IMR-90 (cell line): ENCODE measurements at regions not wholly inside any gene's neighbourhood (a gene's known extent, or its start where the extent isn't known, plus 50 kb on each side); places are given as distances from the start of the nearest gene placed in this dataset.

Experiments
- ATAC-seq: fragments of 200-7000 bp; cut with Tn5 transposase; 2 replicates; pipeline ENCODE4 v1.9.1; 2020; ENCODE audit warnings: low read depth, mild to moderate bottlenecking, moderate library complexity
- BruUV-seq: library from RNA; stranded (reverse); fragments of 400-500 nt; replicated peaks from 2 replicates; lab custom pipeline; 2021; lab: Mats Ljungman, UMichigan
- CTCF ChIA-PET: fragments of 300-600 bp; formaldehyde crosslinking; extraction: SDS; loops from one replicate; lab custom pipeline; 2021; ENCODE audit warnings: antibody characterized with exemption; lab: Yijun Ruan, JAX
- POLR2A ChIA-PET: fragments of 300-600 bp; sonication (Branson Sonifier 250); formaldehyde crosslinking; loops from one replicate; lab custom pipeline; 2022; ENCODE audit warnings: antibody characterized with exemption; ENCODE audit not compliant: unreplicated experiment; lab: Charles Lee
- DNase-seq: peaks from one replicate; pipeline ENCODE4 v3.0.0; 2013
- H2AFZ ChIP-seq: replicated peaks from 2 replicates; pipeline ENCODE3; 2013; ENCODE audit warnings: low read length, mild to moderate bottlenecking; ENCODE audit not compliant: poor library complexity
- H2AK5ac ChIP-seq: 2 replicates; pipeline ENCODE4 v1.6.1; 2013; ENCODE audit warnings: low read depth, low read length, inconsistent platforms
- H2AK9ac ChIP-seq: replicated peaks from 2 replicates; pipeline ENCODE3; 2013; ENCODE audit warnings: mild to moderate bottlenecking, low read depth, low read length, moderate library complexity; ENCODE audit not compliant: poor library complexity
- H2BK120ac ChIP-seq: 2 replicates; pipeline ENCODE4 v1.6.1; 2013; ENCODE audit warnings: low read depth, low read length, inconsistent platforms
- H2BK15ac ChIP-seq: 3 replicates; pipeline ENCODE4 v1.6.1; 2013; ENCODE audit warnings: low read depth, low read length, inconsistent platforms
- H2BK20ac ChIP-seq: 2 replicates; pipeline ENCODE4 v1.6.1; 2013; ENCODE audit warnings: low read depth, mild to moderate bottlenecking, inconsistent platforms, low read length, moderate library complexity
- H2BK5ac ChIP-seq: 2 replicates; pipeline ENCODE4 v1.6.1; 2013; ENCODE audit warnings: mild to moderate bottlenecking, low read depth, low read length, inconsistent platforms; ENCODE audit not compliant: poor library complexity, severe bottlenecking
- H3K14ac ChIP-seq: replicated peaks from 2 replicates; pipeline ENCODE4 v1.6.1; 2013; ENCODE audit warnings: low read depth, low read length, inconsistent platforms
- H3K18ac ChIP-seq: 2 replicates; pipeline ENCODE4 v1.6.1; 2013; ENCODE audit warnings: low read depth, low read length, control low read depth
- H3K23ac ChIP-seq: 2 replicates; pipeline ENCODE4 v1.6.1; 2013; ENCODE audit warnings: low read depth, low read length, inconsistent platforms
- H3K27ac ChIP-seq: 2 replicates; pipeline ENCODE4 v1.5.1; 2013; ENCODE audit warnings: mild to moderate bottlenecking, control low read depth, low read length; ENCODE audit not compliant: insufficient read depth
- H3K27me3 ChIP-seq: 2 replicates; pipeline ENCODE4 v1.6.1; 2013; ENCODE audit warnings: low read length; ENCODE audit not compliant: control insufficient read depth, insufficient read depth
- H3K36me3 ChIP-seq: 2 replicates; pipeline ENCODE4 v1.6.1; 2013; ENCODE audit warnings: low read length, mixed read lengths; ENCODE audit not compliant: control insufficient read depth, insufficient read depth
- H3K4ac ChIP-seq: 2 replicates; pipeline ENCODE4 v1.6.1; 2013; ENCODE audit warnings: low read depth, low read length, inconsistent platforms
- H3K4me1 ChIP-seq: 2 replicates; pipeline ENCODE4 v1.6.1; 2013; ENCODE audit warnings: low read length, mixed read lengths; ENCODE audit not compliant: control insufficient read depth, insufficient read depth
- H3K4me2 ChIP-seq: 2 replicates; pipeline ENCODE4 v1.6.1; 2013; ENCODE audit warnings: low read depth, mild to moderate bottlenecking, control low read depth, low read length, moderate library complexity
- H3K4me3 ChIP-seq: 2 replicates; pipeline ENCODE4 v1.5.1; 2013; ENCODE audit warnings: low read depth, mild to moderate bottlenecking, control low read depth, low read length, moderate library complexity; ENCODE audit not compliant: insufficient read depth
- H3K56ac ChIP-seq: 2 replicates; pipeline ENCODE4 v1.6.1; 2013; ENCODE audit warnings: low read length, inconsistent platforms; ENCODE audit not compliant: insufficient read depth; ENCODE audit errors: extremely low read depth
- H3K79me1 ChIP-seq, 2 experiments: 2 replicates each; pipeline ENCODE4 v1.6.1; 2013; ENCODE audit warnings: low read length in 2 of 2, inconsistent platforms in 1 of 2, low read depth in 1 of 2
- H3K9ac ChIP-seq: 2 replicates; pipeline ENCODE4 v1.6.1; 2013; ENCODE audit warnings: low read depth, low read length, control low read depth
- H3K9me1 ChIP-seq: 2 replicates; pipeline ENCODE4 v1.6.1; 2013; ENCODE audit warnings: low read length, inconsistent platforms; ENCODE audit not compliant: insufficient read depth
- H3K9me3 ChIP-seq: 2 replicates; pipeline ENCODE4 v1.6.1; 2013; ENCODE audit warnings: low read length; ENCODE audit not compliant: control insufficient read depth, insufficient read depth
- H4K20me1 ChIP-seq: 2 replicates; pipeline ENCODE4 v1.6.1; 2013; ENCODE audit warnings: low read length, inconsistent platforms; ENCODE audit not compliant: insufficient read depth
- H4K5ac ChIP-seq: 2 replicates; pipeline ENCODE4 v1.6.1; 2013; ENCODE audit warnings: mild to moderate bottlenecking, low read depth, low read length, control low read depth
- H4K8ac ChIP-seq, 2 experiments: 2 replicates each; pipeline ENCODE4 v1.6.1; 2013; ENCODE audit warnings: low read depth in 2 of 2, low read length in 2 of 2, control low read depth in 1 of 2, inconsistent platforms in 1 of 2
- H4K91ac ChIP-seq: 2 replicates; pipeline ENCODE4 v1.6.1; 2013; ENCODE audit warnings: low read depth, low read length, inconsistent platforms; ENCODE audit not compliant: insufficient read depth
- CEBPB ChIP-seq: IDR thresholded peaks from 2 replicates; pipeline ENCODE4 v1.6.1; 2012; ENCODE audit warnings: low read depth, low read length, improper control_type of control experiment
- CHD1 ChIP-seq: IDR thresholded peaks from 2 replicates; pipeline ENCODE4 v1.6.1; 2012; ENCODE audit warnings: low read depth, low read length, improper control_type of control experiment
- CTCF ChIP-seq: conservative IDR thresholded peaks from 2 replicates; pipeline ENCODE4 v1.5.1; 2012; ENCODE audit warnings: mild to moderate bottlenecking, low read depth, low read length, improper control_type of control experiment
- MAZ ChIP-seq: IDR thresholded peaks from 2 replicates; pipeline ENCODE4 v1.6.1; 2012; ENCODE audit warnings: low read depth, mild to moderate bottlenecking, low read length, improper control_type of control experiment, moderate library complexity, borderline replicate concordance
- NFE2L2 ChIP-seq: fragments of 150-350 bp; IDR thresholded peaks from 2 replicates; pipeline ENCODE4 v1.6.1; 2016; ENCODE audit warnings: low read depth, mild to moderate bottlenecking, low read length
- POLR2A ChIP-seq: IDR thresholded peaks from 2 replicates; pipeline ENCODE4 v1.6.1; 2012; ENCODE audit warnings: mild to moderate bottlenecking, low read depth, low read length
- RAD21 ChIP-seq: IDR thresholded peaks from 2 replicates; pipeline ENCODE4 v1.6.1; 2012; ENCODE audit warnings: low read length, improper control_type of control experiment
- RCOR1 ChIP-seq: IDR thresholded peaks from 2 replicates; pipeline ENCODE4 v1.6.1; 2012; ENCODE audit warnings: mild to moderate bottlenecking, low read length, improper control_type of control experiment; ENCODE audit not compliant: insufficient replicate concordance
- SMC3 ChIP-seq: fragments of 150-350 bp; IDR thresholded peaks from 2 replicates; pipeline ENCODE4 v1.6.1; 2016; ENCODE audit warnings: low read depth, mild to moderate bottlenecking, antibody characterized with exemption, low read length, moderate library complexity
- WGBS, 2 experiments: methylation state at CpG; one replicate each; pipeline versions ENCODE4 v1.1.5 to v1.1.7; 2013; ENCODE audit warnings: missing lambda C conversion rate in 2 of 2; ENCODE audit not compliant: insufficient read length in 1 of 2; ENCODE audit errors: extremely low coverage in 2 of 2; 5-methylcytosine and 5-hydroxymethylcytosine counted together
- dilution Hi-C: fragments of 300-500 bp; cut with HindIII; formaldehyde crosslinking; loops from one replicate; pipeline ENCODE4 v1.14.3; 2018; ENCODE audit warnings: low sequenced_read_pairs; ENCODE audit not compliant: unreplicated experiment
- in situ Hi-C: fragments of 300-500 bp; cut with MboI; formaldehyde crosslinking; loops from 3 replicates; pipeline ENCODE4 v1.14.3; 2019; ENCODE audit warnings: low sequenced_read_pairs, inconsistent platforms, mixed read lengths
- intact Hi-C: fragments of 100-400 bp; cut with micrococcal nuclease; formaldehyde crosslinking; loops from 2 replicates; pipeline ENCODE4 v1.10.0; 2022
- TF ChIP-seq, protein P1 (sequence below): fragments of 150-350 bp; IDR thresholded peaks from 2 replicates; pipeline ENCODE4 v1.6.1; 2017; ENCODE audit warnings: mild to moderate bottlenecking, antibody characterized with exemption, low read length, low read depth

GRCh38 chr16:48958681-48959080 lies 323.0 kb downstream of the CBLN1 start:
- TF ChIP-seq MAZ = no peak
- TF ChIP-seq RCOR1 = no peak
- TF ChIP-seq CEBPB = no peak
- TF ChIP-seq, protein P1, sequence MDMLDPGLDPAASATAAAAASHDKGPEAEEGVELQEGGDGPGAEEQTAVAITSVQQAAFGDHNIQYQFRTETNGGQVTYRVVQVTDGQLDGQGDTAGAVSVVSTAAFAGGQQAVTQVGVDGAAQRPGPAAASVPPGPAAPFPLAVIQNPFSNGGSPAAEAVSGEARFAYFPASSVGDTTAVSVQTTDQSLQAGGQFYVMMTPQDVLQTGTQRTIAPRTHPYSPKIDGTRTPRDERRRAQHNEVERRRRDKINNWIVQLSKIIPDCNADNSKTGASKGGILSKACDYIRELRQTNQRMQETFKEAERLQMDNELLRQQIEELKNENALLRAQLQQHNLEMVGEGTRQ = no peak
- TF ChIP-seq POLR2A = no peak
- TF ChIP-seq CHD1 = no peak
- TF ChIP-seq RAD21 = no peak
- TF ChIP-seq NFE2L2 = no peak
- TF ChIP-seq CTCF = no peak
- TF ChIP-seq SMC3 = no peak
- Histone ChIP-seq H2BK120ac (peak overlapping the region; percentile 53), H3K79me1 (no peaks in the 10 kb centered on the region), H2BK20ac (peak overlapping the region; percentile 59), H4K5ac (no peak overlapping the region), H2AK5ac (peak overlapping the region; percentile 62; the same call in 1 of the 2 replicates), H3K27ac (no peak overlapping the region), H3K4me3 (no peak overlapping the region), H3K4ac (peak overlapping the region; percentile 58; the same call in 1 of the 2 replicates), H2AK9ac (peak overlapping the region; percentile 58), H4K20me1 (no peaks in the 10 kb centered on the region), H3K9me3 (no peaks in the 10 kb centered on the region), H4K8ac (peak overlapping the region in 1 of 2 experiments; percentile 60; a peak in 1 of 4 replicates), H2BK15ac (peak overlapping the region; percentile 74; the same call in 1 of the 3 replicates), H4K91ac (no peak overlapping the region), H3K27me3 (no peaks in the 10 kb centered on the region), H3K23ac (no peak overlapping the region), H3K4me2 (no peak overlapping the region), H3K56ac (no peak overlapping the region), H3K18ac (no peak overlapping the region), H2BK5ac (no peak overlapping the region), H3K4me1 (peaks cover 21% of the 10 kb centered on the region), H3K14ac (no peak overlapping the region; the same call in 1 of the 2 replicates), H3K9me1 (peaks cover 18% of the 10 kb centered on the region), H2AFZ (peak overlapping the region; percentile 21), H3K9ac (no peak overlapping the region), H3K36me3 (no peaks in the 10 kb centered on the region)
- DNase-seq (peak; percentile 64), ATAC-seq (peak; percentile 60)
- 26% methylated on average over 4 of the region's 5 CpGs; no CpG with 5 or more reads in 1 of the 2 experiments for WGBS, 2 experiments
- BruUV-seq = no TSS peak
- CTCF ChIA-PET = interaction anchor here (1.0 kb wide), 1 partner anchor 16 kb away, joined by 3 read pairs; no protein-coding TSS in a partner anchor
- intact Hi-C loops (no loop called here), dilution Hi-C loops (no loop called here), in situ Hi-C loops (no loop called here)
- POLR2A ChIA-PET = no interaction called here
